ENCODE measurements at regions not wholly inside any gene's neighbourhood (a gene's known extent, or its start where the extent isn't known, plus 50 kb on each side); places are given as distances from the start of the nearest gene placed in this dataset.

DNA sequence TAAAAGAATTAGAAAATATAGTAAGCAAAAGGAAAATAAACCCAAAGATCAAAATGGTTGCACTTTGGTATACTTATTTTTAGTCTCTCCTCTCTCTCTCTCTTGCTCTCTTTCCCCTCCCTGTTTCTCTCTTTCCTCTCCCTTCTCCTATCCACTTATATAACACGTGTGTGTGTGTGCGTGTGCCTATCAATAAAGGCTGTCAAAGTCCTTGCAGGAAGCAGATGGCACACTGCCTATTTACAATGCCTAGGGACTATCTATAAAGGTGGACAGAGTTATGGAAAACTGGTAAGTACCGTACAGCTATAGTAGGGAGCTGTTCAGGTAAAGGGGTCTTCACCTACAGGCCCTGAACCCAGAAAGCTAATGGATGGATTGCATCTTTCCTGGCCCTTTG, 161.6 kb downstream of the SQOR start:
- TF ChIP-seq, protein P1, sequence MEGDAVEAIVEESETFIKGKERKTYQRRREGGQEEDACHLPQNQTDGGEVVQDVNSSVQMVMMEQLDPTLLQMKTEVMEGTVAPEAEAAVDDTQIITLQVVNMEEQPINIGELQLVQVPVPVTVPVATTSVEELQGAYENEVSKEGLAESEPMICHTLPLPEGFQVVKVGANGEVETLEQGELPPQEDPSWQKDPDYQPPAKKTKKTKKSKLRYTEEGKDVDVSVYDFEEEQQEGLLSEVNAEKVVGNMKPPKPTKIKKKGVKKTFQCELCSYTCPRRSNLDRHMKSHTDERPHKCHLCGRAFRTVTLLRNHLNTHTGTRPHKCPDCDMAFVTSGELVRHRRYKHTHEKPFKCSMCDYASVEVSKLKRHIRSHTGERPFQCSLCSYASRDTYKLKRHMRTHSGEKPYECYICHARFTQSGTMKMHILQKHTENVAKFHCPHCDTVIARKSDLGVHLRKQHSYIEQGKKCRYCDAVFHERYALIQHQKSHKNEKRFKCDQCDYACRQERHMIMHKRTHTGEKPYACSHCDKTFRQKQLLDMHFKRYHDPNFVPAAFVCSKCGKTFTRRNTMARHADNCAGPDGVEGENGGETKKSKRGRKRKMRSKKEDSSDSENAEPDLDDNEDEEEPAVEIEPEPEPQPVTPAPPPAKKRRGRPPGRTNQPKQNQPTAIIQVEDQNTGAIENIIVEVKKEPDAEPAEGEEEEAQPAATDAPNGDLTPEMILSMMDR (conservative IDR thresholded peaks at IDR 0.05; ENCODE audit: low read depth, low read length), result no peak
- TF ChIP-seq EZH2phosphoT487 (IDR thresholded peaks at IDR 0.05; ENCODE audit: borderline replicate concordance, low read length), result no peak

Data from PC-3 (cell line).